CD4-positive, alpha-beta T cell (primary cell): ENCODE measurements at regions not wholly inside any gene's neighbourhood (a gene's known extent, or its start where the extent isn't known, plus 50 kb on each side); places are given as distances from the start of the nearest gene placed in this dataset.

ENCODE experiments used
- ATAC-seq: fragments of 200-7000 bp; cut with Tn5 transposase; one replicate; pipeline ENCODE4 v1.10.0; 2022; ENCODE audit warnings: mild to moderate bottlenecking; ENCODE audit not compliant: poor library complexity
- CTCF ChIA-PET: fragments of 350-600 bp; sonication (Branson Sonifier 250); formaldehyde crosslinking; loops from one replicate; lab custom pipeline; 2021; ENCODE audit warnings: antibody characterized with exemption, inconsistent platforms; lab: Charles Lee
- POLR2A ChIA-PET: fragments of 350-600 bp; sonication (Branson Sonifier 250); formaldehyde crosslinking; loops from one replicate; lab custom pipeline; 2021; ENCODE audit warnings: antibody characterized with exemption, inconsistent platforms; lab: Charles Lee
- DNase-seq, 14 experiments: peaks; one replicate each; pipeline ENCODE4 v3.0.0-alpha.2; 2013 to 2020; ENCODE audit warnings: mixed read lengths in 2 of 14
- H3K27ac ChIP-seq, 2 donors: one replicate each; pipeline versions ENCODE4 v1.5.1 to v1.7.0; 2013; ENCODE audit warnings: low read length in 2 of 2, low read depth in 1 of 2, mild to moderate bottlenecking in 1 of 2
- H3K27me3 ChIP-seq, 2 experiments: 1 replicate in 1 of 2; 2 replicates in 1 of 2; pipeline versions ENCODE4 v1.6.1 to v1.7.0; 2013; ENCODE audit warnings: low read length in 2 of 2, control low read depth in 1 of 2, mild to moderate bottlenecking in 1 of 2, moderate library complexity in 1 of 2; ENCODE audit not compliant: insufficient read depth in 2 of 2, control insufficient read depth in 1 of 2
- H3K36me3 ChIP-seq: one replicate; pipeline ENCODE4 v1.6.1; 2013; ENCODE audit warnings: low read length, control low read depth; ENCODE audit not compliant: insufficient read depth
- H3K4me1 ChIP-seq: one replicate; pipeline ENCODE4 v1.6.1; 2013; ENCODE audit warnings: low read length, control low read depth; ENCODE audit not compliant: insufficient read depth
- H3K4me3 ChIP-seq: one replicate; pipeline ENCODE4 v1.5.1; 2013; ENCODE audit warnings: mild to moderate bottlenecking, low read length, moderate library complexity
- H3K9me3 ChIP-seq, 2 experiments: 1 replicate in 1 of 2; 2 replicates in 1 of 2; pipeline versions ENCODE4 v1.6.1 to v1.7.0; 2013; ENCODE audit warnings: low read length in 2 of 2, mild to moderate bottlenecking in 2 of 2, control low read depth in 1 of 2, moderate library complexity in 1 of 2; ENCODE audit not compliant: control insufficient read depth in 1 of 2, insufficient read depth in 1 of 2
- H3K27ac Mint-ChIP-seq: one replicate; pipeline ENCODE4 v1.8.0; 2020; ENCODE audit warnings: mixed read lengths
- H3K27me3 Mint-ChIP-seq: one replicate; pipeline ENCODE4 v1.8.0; 2021; ENCODE audit warnings: mixed read lengths
- H3K36me3 Mint-ChIP-seq: one replicate; pipeline ENCODE4 v1.8.0; 2021; ENCODE audit warnings: low read depth, mixed read lengths
- H3K4me1 Mint-ChIP-seq: one replicate; pipeline ENCODE4 v1.8.0; 2021; ENCODE audit warnings: low read depth, mixed read lengths
- H3K4me3 Mint-ChIP-seq: one replicate; pipeline ENCODE4 v1.8.0; 2020; ENCODE audit warnings: mild to moderate bottlenecking, mixed read lengths
- H3K9me3 Mint-ChIP-seq: one replicate; pipeline ENCODE4 v1.8.0; 2020; ENCODE audit warnings: mixed read lengths
- intact Hi-C, 2 experiments: fragments of 100-400 bp; cut with DNase I in 1 of 2; cut with micrococcal nuclease in 1 of 2; formaldehyde crosslinking; loops; one replicate each; pipeline versions ENCODE4 v1.15.1 to v1.9.0; 2023 to 2025; cut with DNase I, micrococcal nuclease
- TF ChIP-seq, protein P1 (sequence below): fragments of 200-600 bp; IDR thresholded peaks from one replicate; pipeline ENCODE4 v1.8.0; 2022; ENCODE audit warnings: antibody characterized with exemption, mild to moderate bottlenecking

GRCh38 chr4:154078504-154079350 is 289.8 kb upstream of the SFRP2 start:
- intact Hi-C loops: no loop called here
- Mint-ChIP-seq H3K36me3 (no peaks in the 10 kb centered on the region), H3K4me3 (no peak overlapping the region), H3K9me3 (no peaks in the 10 kb centered on the region), H3K27me3 (peaks cover 9% of the 10 kb centered on the region), H3K27ac (no peak overlapping the region), H3K4me1 (no peaks in the 10 kb centered on the region)
- CTCF ChIA-PET: no interaction called here
- Histone ChIP-seq H3K4me1 (no peaks in the 10 kb centered on the region), H3K36me3 (no peaks in the 10 kb centered on the region), H3K27ac (no peak overlapping the region), H3K27me3 (no peaks in the 10 kb centered on the region), H3K9me3 (no peaks in the 10 kb centered on the region), H3K4me3 (no peak overlapping the region)
- POLR2A ChIA-PET: no interaction called here
- DNase-seq (no peak), ATAC-seq (no peak)
- TF ChIP-seq, protein P1, sequence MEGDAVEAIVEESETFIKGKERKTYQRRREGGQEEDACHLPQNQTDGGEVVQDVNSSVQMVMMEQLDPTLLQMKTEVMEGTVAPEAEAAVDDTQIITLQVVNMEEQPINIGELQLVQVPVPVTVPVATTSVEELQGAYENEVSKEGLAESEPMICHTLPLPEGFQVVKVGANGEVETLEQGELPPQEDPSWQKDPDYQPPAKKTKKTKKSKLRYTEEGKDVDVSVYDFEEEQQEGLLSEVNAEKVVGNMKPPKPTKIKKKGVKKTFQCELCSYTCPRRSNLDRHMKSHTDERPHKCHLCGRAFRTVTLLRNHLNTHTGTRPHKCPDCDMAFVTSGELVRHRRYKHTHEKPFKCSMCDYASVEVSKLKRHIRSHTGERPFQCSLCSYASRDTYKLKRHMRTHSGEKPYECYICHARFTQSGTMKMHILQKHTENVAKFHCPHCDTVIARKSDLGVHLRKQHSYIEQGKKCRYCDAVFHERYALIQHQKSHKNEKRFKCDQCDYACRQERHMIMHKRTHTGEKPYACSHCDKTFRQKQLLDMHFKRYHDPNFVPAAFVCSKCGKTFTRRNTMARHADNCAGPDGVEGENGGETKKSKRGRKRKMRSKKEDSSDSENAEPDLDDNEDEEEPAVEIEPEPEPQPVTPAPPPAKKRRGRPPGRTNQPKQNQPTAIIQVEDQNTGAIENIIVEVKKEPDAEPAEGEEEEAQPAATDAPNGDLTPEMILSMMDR: no peak

DNA sequence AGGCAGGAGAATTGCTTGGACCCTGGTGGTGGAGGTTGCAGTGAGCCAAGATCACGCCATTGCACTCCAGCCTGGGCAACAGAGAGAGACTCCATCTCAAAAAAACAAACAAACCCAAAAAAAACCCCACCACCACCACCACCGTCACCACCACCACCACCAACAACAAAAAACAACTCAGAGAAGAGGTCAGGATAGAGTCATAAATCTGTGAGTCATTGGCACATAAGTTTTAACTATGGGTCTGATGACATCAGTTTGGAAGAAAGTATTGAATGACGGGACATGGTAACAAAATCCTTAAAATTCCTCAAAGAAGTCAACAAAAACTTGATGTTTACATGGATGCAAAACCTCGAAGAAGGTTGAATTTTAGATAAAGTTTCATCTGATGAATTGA is 288.0 kb upstream of the SFRP2 start:
- H3K9me3 ChIP-seq: no peaks in the 10 kb centered on the region
- no peak overlapping the region for H3K4me3 ChIP-seq
- H3K4me1 Mint-ChIP-seq: no peaks in the 10 kb centered on the region
- no peak overlapping the region for H3K27ac Mint-ChIP-seq
- TF ChIP-seq, protein P1: no peak
- DNase-seq: no peak
- no peak overlapping the region for H3K27ac ChIP-seq
- no peaks in the 10 kb centered on the region for H3K4me1 ChIP-seq
- H3K27me3 Mint-ChIP-seq: peaks cover 9% of the 10 kb centered on the region
- H3K36me3 Mint-ChIP-seq: no peaks in the 10 kb centered on the region
- H3K9me3 Mint-ChIP-seq: peaks cover 2% of the 10 kb centered on the region
- ATAC-seq: no peak
- ChIA-PET CTCF (no interaction called here), POLR2A (no interaction called here)
- no peaks in the 10 kb centered on the region for H3K36me3 ChIP-seq
- H3K4me3 Mint-ChIP-seq: no peak overlapping the region
- H3K27me3 ChIP-seq: no peaks in the 10 kb centered on the region
- intact Hi-C loops: no loop called here

DNA sequence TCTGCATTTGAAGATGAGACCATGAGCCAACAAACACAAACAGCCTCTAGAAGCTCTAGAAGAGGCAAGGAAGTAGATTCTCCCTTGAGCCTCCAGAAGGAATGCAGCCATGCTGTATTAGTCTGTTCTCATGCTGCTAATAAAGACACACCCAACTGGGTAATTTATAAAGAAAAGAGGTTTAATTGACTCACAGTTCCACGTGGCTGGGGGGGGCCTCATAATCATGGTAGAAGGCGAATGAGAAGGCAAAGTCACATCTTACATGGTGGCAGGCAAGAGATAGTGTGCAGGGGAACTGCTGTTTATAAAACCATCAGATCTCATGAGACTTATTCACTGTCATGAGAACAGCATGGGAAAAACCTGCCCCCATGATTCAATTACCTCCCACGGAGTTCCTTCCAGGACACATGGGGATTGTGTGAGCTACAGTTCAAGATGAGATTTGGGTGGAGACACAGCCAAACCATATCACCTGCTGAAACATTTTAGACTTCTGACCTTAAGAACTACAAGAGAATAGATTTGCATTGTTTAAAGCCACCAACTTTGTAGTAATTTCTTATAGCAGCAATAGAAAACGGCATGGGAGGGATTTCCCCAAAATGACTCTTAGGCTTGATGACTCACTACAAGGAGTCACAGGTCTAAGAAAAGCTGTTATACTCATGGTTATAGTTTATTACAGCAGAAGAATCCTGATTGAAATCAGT is 284.4 kb upstream of the SFRP2 start:
- H3K4me3 Mint-ChIP-seq: no peak overlapping the region
- H3K4me1 ChIP-seq: no peaks in the 10 kb centered on the region
- no peaks in the 10 kb centered on the region for H3K27me3 ChIP-seq
- TF ChIP-seq, protein P1: no peak
- H3K36me3 Mint-ChIP-seq: no peaks in the 10 kb centered on the region
- ChIA-PET CTCF (no interaction called here), POLR2A (no interaction called here)
- no peak for DNase-seq
- no peaks in the 10 kb centered on the region for H3K4me1 Mint-ChIP-seq
- H3K36me3 ChIP-seq: no peaks in the 10 kb centered on the region
- H3K27ac ChIP-seq: no peak overlapping the region
- no peak for ATAC-seq
- peaks cover 2% of the 10 kb centered on the region for H3K9me3 Mint-ChIP-seq
- no peak overlapping the region for H3K27ac Mint-ChIP-seq
- H3K27me3 Mint-ChIP-seq: peaks cover 14% of the 10 kb centered on the region
- intact Hi-C loops: no loop called here
- H3K9me3 ChIP-seq: no peaks in the 10 kb centered on the region
- H3K4me3 ChIP-seq: no peak overlapping the region
